GM12872 (cell line): ENCODE measurements at regions not wholly inside any gene's neighbourhood (a gene's known extent, or its start where the extent isn't known, plus 50 kb on each side); places are given as distances from the start of the nearest gene placed in this dataset.

Experiments used
- TF ChIP-seq, protein P1 (sequence below): IDR thresholded peaks from 3 replicates; pipeline ENCODE4 v1.5.1; 2011; ENCODE audit warnings: low read depth, mild to moderate bottlenecking, low read length, moderate library complexity; ENCODE audit not compliant: insufficient read depth

DNA sequence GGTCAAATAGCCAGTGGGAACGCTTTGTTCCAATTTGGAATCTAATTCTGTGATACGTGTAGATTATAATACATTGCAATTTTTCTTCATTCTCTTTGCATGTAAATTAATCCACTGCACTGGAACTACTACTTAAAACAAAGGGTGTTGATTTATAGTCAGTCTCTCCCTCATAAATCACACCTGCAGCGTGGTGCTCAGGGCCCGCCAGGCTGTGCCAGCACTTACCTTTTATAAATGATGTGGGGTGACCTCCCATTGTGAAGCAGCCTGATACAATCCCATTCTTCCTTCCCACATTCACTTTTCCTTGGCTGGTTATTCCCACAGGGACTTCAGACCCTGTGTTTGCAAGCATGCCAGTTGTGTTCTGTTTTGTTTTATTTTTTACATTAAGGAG is 302.3 kb upstream of the ID2 start:
- TF ChIP-seq, protein P1, sequence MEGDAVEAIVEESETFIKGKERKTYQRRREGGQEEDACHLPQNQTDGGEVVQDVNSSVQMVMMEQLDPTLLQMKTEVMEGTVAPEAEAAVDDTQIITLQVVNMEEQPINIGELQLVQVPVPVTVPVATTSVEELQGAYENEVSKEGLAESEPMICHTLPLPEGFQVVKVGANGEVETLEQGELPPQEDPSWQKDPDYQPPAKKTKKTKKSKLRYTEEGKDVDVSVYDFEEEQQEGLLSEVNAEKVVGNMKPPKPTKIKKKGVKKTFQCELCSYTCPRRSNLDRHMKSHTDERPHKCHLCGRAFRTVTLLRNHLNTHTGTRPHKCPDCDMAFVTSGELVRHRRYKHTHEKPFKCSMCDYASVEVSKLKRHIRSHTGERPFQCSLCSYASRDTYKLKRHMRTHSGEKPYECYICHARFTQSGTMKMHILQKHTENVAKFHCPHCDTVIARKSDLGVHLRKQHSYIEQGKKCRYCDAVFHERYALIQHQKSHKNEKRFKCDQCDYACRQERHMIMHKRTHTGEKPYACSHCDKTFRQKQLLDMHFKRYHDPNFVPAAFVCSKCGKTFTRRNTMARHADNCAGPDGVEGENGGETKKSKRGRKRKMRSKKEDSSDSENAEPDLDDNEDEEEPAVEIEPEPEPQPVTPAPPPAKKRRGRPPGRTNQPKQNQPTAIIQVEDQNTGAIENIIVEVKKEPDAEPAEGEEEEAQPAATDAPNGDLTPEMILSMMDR, result no peak

DNA sequence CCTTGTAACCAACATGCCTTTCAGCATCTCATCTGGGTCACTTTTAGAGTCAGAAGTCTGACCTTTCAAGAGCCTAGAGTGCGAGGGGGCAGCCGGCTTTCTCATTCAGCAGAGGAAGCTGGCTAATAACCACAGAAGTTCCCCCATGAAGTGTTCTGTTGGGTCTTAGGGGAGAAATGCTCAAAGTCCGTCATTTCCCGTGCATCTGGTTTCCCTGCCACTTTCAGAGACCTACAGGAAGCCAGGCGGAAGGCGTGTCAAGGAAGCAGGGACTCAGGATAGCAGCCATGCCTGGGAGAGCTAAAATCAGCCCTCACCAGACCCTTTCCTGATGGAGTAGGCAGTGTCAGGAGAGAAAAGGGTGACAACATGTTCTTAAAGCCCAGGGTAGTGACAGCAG is 301.8 kb upstream of the ID2 start:
- TF ChIP-seq, protein P1, result no peak

DNA sequence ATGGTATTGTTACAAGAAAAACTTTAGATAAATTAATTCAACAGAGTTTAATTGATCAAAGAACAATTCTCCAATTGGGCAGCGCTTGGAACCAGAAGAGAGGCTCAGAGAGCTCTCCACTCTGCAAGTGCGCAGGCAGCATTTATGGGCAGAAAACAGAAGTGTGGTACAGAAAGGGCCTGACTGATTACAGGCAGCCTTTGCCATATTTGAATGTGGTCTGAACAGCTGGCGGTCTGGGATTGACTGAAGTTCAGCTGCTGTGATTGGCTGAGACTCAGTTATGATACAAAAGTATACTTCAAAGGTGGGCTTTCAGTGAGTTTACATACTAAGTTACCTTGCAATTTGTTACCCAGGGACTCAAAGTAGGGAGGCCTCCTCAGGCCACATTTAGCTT is 301.3 kb upstream of the ID2 start:
- TF ChIP-seq, protein P1, result no peak

DNA sequence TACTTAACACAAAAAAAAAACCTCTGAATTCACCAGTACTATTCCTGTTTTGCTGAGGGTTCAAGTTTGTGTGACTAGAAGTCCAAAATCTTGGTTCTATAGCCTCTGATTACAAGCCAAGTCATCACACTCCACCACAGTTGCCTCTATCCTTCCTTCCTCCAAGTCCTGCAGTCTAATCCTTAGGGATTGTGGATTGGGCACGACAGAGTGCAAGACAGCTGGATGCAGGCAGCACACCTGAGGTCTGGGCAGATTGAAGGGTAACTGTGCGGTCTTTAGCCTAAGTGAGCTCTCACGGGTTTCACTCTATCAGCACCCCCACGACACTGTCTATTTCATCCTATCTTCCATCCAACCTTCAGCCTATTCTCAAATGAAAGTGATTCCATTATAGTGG is 299.4 kb upstream of the ID2 start:
- TF ChIP-seq, protein P1, result no peak

DNA sequence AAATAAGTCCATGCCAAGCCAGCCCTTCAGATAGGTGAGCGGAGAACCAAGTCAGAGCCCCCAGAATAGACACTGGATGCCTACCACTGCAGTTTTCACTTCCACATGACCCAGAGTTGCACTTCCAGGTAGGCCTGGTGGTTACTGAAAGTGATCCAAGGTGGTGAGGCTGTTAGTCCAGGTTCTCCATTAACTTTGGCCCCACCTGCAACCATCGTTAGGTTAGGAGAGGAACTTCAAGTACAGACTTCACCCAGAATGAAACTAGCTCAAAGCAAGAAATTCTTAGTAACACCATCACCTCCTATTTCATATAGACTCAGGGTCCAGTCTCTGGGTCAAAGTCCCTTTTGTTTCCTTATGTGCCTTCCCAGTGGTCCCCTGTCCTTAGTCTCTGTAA is 293.1 kb upstream of the ID2 start:
- TF ChIP-seq, protein P1, result no peak

DNA sequence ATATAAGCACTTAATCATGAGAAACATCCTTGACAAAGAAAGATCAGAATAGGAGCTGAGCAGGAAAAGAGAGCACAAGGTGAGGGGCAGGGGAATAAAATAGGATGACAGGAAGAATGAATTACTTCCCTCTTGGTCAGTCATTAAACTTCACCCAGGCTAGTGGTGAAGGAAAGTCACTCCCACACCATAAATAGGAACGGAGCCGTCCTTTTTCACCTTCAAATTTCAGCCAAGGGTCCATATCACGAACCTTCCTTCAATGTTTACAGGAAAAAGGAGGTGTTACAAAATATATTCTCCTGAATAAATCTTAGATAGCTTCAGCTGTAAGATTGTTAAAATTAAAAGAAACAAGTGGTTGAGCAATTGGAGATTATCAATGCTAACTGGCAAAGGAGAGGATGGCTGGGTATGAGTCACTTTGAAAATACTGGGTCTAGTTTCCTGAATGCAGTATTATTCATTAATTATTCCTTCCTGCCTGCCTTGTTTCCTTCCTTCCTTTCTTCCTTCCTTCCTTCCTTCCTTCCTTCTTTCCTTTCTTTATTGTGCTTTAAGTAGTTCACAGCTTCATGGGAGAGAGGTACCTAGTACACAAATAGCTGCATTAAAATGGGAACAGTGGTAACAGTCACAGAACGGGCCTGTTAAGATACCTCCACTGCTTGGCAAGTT is 292.3 kb upstream of the ID2 start:
- TF ChIP-seq, protein P1, result no peak

DNA sequence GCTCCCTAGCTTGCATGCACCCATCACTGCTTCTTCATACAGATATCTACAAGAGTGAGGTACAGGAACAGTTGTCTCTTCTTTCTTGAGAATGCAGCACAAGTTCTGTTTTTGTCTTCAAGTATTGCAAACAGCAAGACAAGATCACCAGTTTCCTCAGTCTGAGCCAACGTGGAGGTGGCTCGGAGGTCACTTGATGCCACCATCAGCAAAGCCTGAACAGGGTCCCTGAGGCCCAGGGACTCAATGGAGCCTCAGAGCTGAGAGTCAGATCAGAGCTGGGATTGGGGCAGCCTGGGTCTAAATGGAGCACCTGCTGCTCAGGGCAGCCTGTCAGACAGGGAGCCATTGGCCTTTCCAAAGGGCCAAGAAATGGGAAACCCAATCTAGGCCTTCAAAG is 290.7 kb upstream of the ID2 start:
- TF ChIP-seq, protein P1, result no peak
